ENCODE measurements at regions not wholly inside any gene's neighbourhood (a gene's known extent, or its start where the extent isn't known, plus 50 kb on each side); places are given as distances from the start of the nearest gene placed in this dataset.
"Not testable (repeated sequence)": the region's sequence is repeated elsewhere in the genome, so short reads cannot be mapped to it uniquely, and the experiment has no call there.

DNA sequence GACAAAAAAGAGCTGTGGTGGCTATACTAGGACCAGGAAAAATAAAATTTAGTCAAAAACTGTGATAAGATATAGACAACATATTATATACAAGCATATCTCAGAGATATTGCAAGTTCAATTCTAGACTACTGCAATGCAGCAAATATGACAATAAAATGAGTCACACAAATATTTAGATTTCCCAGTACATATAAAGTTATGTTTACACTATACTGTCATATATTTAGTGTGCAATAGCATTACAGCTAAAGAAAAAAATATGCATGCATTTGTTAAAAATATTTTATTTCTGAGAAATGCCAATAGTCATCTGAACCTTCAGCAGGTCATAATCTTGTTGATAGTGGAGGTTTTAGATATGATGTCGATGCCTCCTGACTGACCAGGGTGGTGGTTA lies 72.1 kb downstream of the AKR1C4 start:
- no peak for DNase-seq (ENCODE audit: low read depth, low spot score)

DNA sequence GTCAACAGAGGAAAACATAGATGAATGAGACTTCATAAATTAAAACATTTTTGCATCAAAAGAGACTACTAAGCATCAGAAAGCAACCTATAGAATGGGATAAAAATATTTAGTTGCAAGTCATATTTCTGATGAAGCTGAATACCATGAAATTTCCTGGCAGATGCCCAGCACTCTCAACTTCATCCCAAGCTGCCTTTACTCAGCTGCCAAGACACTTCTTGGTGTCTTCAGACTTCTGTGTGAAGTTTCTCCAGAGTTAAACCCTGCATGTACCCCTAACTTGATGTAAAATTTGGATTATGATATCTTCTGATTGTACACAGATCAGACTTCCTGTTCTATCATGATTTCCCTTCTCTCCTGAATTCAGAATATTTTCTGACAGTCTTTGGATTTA lies 73.2 kb downstream of the AKR1C4 start:
- DNase-seq (ENCODE audit: low read depth, low spot score) = no peak

DNA sequence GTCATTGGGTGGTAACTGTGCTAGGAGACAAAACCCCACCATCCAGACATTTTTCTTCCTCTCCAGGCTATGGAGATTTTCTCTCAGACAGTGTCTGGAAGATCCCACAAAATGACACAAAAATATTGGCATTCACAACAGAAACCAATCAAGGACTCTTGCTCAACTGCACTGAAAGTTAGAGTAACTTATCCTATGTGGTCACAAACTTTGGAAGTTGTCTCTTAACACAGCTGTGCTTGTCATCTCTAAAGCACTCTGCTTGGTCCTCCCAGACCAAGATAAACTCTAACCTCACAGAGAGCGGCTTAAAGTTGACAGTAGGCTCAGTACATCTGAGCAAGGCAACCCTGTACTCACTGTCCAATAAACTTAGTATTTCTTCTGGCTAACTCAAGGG lies 74.9 kb downstream of the AKR1C4 start:
- DNase-seq (ENCODE audit: low read depth, low spot score) = no peak

DNA sequence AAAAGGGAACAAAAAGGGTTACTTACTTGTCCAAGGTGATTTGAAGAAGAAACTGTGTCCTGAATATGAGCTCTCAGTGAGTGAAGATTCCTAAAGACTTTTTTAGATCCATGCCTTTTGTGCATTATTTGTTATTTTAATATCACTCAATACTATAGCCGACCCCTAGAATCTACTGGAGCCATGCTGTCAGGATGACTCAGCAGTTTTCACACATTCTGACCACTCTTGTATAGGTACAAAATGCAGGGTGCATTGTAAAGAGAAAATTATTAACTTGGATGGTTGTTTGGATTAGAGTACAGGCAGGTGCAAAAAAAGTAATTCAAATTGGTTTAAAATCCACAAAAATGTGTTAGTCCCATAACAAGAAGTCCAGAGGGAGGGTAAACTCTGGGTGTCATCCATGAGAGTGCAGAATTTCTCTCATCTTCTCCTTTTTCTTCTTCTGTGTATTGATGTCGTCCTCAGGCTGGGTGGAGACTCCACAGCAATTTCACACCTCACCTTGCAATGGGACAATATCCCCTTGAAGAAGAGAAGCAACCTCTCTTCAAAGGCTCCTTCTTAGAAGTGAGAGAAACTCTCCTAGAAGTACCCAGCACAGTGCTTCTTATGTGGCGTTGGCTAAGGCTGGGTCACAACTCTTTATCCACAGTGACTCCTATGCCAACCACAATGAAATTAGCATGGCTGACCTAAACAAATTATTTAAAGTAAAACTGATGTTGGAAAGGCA lies 75.6 kb downstream of the AKR1C4 start:
- DNase-seq (ENCODE audit: low read depth, low spot score) = no peak

DNA sequence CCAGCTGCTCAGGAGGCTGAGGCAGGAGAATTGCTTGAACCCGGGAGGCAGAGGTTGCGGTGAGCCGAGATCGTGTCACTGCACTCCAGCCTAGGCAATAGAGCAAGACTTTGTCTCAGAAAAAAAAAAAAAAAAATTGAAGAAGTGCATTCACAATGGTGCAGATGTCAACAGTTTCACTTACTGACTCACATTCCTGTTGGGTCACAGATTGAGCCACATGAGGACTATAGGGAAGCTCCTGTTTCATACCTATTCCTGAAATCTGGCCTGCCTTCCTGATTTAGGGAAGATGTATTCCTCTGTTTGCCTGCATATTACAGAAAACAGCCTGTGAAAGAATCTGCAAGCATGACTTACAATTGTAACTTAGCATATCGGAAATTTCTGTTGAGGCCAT lies 78.2 kb downstream of the AKR1C4 start:
- DNase-seq (ENCODE audit: low read depth, low spot score) = no peak

DNA sequence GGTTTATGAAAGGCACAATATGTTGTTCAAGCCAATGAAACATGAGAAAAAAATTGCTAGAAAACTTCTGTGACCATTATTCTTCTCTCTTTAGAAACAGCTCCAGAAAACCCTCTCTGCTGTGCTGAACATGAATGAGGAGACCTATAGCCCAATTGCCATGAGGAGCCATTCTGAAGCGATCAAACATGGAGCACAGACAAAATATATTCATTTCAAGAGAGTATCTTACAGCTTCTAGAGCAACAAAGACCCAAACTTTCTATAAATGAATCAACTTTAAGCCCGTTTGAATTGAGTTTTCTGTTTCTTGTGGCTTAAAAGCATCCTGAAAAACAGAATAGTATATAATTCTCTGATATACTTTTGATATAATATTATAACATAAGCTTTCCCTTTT lies 83.4 kb upstream of the UCN3 start:
- no peak for DNase-seq (ENCODE audit: low read depth, low spot score)

DNA sequence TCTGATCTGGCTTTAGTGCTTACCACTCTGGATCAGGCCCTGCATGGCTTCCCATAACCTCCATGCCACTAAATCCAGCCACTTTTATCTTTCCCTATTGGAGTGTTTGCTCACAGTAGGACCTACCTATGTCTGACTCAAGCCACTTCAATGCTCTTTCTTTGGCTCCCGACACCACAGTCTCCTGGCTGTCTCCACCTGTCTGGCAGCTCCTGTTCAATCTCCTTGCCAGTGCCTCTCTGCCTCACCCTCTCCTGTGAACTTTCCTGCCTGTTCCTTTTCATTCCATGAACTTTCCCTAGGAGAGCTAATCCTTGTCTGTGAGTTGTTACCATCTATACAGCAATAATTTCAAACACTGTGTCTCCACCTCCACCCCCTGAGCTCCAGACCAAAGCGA lies 82.6 kb upstream of the UCN3 start:
- no peak for DNase-seq (ENCODE audit: low read depth, low spot score)

DNA sequence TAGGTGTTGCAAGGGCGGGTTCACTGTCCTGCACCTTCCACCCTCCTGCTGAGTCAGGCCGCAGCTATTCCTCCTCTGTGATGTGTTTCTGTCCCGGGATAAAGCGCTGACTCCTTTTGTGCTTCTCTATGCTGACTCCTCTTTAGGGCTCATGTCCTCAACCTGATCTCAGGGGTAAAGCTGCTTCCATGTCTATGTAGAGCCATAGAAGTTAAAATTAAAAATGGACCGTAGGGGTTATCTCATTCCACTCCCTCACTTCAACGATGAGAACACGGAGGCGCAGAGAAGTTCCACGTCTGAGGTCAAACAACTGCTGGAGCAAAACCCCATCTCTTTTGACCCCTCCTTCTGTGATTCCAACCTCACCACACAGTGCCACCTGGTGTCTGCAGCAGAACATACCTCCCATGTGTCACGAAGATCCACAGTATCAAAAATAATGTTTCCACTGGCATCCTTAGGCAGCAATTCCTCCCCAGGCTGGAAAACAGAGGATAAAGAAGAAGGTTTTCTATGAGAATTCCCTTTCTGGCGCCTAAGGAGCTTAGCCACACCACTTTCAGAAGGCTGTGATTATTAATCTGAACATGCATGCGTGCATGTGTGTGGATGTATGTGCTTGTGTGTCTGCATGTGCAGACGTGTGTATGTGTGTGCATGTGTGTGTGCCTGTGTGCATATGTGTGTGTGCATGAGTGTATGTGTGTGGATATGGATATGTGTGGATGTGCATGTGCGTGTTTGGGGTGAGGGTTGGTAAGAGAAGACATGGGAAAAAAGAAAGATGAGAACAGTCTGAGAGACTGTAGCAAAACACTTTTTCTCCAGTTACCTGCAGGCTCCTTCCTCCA lies 81.2 kb upstream of the UCN3 start:
- no peak for DNase-seq (ENCODE audit: low read depth, low spot score)

DNA sequence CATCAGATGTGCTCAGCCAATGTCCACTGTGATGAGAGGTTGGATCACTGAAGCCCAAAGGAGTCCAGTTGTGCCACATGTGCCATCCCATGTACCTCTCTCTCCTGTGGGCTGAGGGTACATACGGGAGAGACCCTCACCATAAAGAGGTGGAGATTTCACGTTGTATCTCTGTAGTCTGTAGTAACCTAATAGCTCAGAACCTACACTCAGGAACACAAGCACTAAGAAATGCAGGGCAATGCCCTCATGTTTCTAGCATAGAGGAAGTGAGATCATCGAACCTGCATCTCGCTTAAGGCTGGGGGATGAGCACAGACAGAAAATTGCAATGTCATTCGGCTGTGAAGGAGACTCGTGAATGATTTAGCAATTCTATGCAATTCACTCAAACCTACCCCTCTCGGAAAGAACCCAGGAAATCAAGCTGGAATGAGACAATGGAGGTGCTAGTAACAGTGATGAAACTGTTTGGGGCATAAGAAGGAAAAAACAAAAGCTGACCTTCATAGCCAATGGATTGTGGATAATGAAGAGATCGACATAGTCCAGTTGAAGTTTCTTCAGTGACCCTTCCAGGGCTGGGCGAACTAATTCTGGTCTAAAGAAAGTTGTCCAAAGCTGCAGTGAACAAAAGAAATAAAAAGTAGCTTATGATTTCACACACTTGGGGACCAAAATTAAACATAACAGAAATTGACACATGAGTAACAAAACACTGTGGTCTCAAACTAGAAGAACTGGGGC lies 80.3 kb upstream of the UCN3 start:
- no peak for DNase-seq (ENCODE audit: low read depth, low spot score)

DNA sequence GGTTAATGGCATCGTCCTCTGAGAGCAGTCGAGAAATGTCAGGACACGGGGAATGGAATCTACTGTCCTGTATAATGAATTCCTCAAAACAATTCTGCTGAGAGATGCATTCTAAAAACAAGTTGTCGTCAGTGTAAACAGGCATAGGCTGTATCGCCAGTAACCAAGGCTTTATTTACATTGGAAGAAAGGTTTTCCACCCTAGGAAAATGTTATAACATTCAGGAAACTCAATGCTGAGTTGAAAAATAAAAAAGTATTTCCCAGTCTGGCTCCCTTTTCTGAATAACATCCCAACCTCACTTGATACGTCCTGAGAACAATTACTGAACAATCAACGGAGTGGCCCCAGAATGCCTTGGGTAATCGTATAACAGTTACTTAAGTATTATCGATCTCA lies 79.6 kb upstream of the UCN3 start:
- DNase-seq (ENCODE audit: low read depth, low spot score) = no peak

DNA sequence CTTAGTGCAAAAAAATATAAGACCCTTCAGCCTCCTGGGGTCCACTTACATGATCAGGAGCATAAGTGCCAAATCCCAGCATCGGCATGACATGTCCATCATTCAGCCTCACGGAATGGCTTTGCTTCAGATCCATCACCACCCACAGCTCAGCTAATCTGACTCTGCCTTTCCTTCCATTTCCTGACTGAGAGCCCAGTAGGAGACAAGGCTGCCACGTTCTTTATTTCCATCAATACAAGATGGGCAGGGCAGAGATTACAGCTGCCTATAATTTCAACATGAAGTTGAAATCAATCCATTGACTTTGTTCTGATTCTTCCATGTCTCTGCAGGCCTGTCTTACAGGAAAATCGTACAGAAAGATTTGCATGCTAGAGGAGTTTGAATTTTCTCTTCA lies 76.4 kb upstream of the UCN3 start:
- DNase-seq (ENCODE audit: low read depth, low spot score) = no peak

DNA sequence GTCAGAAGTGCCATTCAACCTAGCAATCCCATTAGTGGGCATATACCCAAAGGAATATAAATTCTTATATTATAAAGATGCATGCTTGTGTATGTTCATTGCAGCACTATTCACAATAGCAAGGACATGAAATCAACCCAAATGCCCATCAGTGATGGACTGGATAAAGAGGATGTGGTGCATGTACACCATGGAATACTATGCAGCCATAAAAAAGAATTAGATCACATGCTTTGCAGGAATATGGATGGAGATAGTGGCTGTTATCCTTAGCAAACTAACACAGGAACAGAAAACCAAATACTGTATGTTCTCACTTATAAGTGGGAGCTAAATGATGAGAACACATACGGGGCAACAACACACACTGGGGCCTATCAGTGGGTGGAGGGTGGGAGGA lies 75.5 kb upstream of the UCN3 start:
- not testable (repeated sequence) for DNase-seq (ENCODE audit: low read depth, low spot score)

DNA sequence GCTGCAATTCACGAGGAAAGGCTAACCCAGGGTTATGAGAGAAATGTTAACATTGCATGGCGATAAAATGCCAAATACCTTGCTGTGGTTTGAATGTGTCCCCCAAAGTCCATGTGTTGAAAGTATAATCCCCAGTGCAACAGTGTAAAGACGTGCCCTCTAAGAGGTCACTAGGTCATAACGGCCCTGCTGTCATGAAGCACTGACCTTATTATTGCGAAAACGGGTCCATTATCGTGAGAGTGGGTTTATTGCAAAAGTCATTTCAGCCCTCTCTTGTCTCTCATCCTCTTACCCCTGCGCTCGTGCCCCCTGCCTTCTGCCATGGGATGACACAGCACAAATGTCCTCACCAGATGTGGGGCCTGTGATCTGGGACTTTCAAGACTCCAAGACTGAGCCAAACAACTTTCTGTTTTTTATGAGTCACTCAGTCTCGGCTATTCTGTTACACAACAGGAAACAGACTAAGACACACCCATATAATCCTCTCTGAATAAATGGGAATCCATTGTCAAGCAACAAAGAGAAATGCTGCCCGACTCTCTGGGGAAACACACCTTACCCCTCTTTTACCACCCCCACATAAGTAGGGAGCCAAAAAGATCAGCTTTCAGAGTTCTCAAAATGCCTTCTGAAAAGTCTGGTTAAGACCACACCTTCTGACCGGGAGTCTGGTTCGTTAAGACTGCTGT lies 73.1 kb upstream of the UCN3 start:
- no peak for DNase-seq (ENCODE audit: low read depth, low spot score)

DNA sequence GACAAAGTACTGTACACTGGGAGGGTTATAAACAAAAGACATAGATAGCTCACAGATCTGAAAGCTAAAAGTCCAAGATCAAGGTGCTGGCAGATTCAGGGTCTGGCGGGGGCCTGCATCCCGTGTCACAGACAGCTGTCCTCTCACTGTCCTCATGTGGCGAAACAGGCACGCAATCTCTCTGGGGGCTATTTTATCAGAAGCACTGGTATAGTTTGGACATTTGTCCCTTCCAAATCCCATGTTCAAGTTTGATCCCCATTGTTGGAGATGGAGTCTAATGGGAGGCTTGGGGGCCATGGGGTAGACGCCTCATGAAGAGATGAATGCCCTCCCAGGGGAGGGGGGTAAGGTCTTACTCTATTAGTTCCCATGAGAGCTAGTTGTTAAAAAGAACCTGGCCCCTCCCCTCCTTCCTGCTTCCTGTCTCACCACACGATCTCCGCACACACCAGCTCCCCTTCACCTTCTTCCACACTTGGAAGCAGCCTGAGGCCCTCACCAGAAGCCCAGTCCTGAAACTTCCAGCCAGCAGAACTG lies 72.5 kb upstream of the UCN3 start:
- no peak for DNase-seq (ENCODE audit: low read depth, low spot score)

DNA sequence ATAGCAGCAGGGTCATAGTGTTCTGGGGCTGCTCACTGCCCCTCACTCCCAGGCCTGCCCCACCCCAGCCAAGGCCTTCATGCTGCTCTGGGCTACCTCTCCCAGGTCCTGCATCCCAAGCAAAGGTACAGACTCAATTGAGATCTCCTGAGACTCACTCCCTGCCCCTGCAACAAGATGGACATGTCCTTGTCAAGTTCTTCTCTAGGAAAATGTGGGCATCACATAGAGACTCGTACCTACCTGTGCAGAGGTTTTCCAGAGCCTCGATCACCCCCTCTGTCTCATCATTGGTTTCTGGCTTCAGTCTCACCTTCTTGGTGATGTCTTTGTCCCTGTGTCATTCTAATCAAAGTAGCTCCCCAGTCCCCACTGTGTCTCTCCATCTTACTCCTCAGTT lies 71.8 kb upstream of the UCN3 start:
- DNase-seq (ENCODE audit: low read depth, low spot score) = not testable (repeated sequence)

DNA sequence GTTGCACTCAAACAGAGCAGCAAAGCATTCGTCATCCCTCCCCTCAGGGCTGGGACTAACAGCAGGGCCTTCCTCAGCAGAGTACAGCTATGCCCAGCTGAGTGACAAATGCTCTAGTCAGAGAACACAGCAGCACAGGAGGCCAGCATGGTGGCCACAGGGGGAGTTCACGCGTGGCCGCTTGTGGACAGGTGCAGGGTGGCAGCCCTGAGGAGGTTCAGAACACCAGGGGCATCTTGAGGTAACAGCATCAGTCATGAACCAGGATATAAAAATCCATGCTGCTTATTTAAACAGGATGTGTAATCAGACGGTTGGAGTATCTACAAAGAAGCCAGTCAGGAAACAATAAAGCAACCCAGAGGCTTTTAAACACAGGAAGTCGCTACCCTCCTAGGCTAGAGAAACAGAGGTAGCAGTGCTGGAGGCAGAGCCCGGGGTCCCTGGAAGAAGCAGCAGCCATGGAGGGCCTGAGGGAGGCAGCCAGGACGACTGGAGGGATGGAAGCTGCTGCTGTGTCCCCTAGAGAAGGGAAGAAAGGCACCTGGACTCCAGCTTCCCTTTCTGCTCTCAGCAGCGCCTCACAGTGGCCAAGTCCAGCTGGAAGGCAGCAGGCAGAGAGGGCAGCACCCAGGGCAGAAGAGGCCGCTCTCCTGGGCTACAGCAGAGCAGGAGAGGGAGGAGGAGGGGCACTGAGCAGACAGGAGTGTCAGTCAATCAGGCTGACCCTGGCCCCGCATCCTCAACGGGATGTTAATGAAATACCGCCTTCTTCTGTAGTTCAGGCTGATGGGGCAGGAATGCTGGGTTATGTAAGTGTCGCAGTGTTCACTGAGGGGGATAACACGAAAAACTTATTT lies 70.8 kb upstream of the UCN3 start:
- peak; percentile 86 for DNase-seq (ENCODE audit: low read depth, low spot score)

DNA sequence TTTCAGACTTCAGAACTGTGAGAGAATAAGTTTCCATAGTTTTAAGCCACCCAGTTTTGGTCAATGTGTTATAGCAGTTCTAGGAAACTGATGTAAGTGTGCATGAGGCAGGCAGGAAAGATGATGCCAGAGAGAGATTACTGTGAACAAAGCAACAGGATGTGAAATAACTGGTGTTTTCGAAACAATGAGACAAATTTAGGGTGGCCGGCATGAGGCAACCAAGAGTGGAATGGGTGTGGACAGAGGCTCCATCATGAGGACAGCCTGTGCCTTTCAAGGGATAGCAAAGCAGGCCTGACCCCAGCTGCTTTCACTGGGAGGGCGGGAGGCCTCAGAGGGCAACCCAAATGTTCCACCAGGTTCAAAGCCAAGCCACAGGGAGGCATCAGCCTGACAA lies 67.3 kb upstream of the UCN3 start:
- DNase-seq (ENCODE audit: low read depth, low spot score) = no peak

DNA sequence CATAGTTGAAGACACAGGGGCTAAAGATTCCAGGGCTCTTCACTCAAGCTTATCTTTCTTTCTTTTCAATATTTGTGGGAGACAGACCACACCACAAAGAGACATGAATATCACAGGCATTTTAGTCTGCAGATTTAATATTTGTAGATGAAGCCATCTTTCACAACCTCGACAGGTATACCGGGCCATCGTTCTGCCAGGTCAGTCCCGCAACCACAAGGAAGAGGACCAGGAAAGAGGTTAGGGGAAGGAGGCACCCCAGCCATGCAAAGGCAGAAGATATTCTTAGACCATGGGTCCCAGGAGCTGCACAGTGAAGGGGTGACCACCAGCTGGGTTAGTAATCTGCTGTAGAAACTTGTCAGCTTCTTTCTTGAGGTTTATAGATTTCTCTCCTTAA lies 66.8 kb upstream of the UCN3 start:
- no peak for DNase-seq (ENCODE audit: low read depth, low spot score)

DNA sequence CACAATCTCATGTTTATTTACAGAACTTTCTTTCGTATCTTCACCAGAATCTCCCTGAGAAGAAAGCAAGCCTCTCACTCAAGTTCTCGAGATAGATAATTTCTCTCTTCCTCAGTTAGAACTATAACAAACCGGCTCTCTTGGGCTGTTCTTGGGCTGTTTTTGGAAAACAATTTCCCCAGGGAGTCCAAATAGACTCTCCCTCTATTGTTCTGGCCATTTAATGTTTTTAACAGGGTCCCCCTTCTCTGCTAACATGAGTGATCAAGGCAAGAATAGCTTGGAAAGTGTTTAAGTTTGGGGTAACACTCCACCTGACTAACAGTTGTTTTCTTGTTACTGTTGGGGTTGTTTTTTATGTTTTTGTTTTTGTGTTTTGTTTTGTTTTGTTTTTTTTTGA lies 64.8 kb upstream of the UCN3 start:
- DNase-seq (ENCODE audit: low read depth, low spot score) = no peak

DNA sequence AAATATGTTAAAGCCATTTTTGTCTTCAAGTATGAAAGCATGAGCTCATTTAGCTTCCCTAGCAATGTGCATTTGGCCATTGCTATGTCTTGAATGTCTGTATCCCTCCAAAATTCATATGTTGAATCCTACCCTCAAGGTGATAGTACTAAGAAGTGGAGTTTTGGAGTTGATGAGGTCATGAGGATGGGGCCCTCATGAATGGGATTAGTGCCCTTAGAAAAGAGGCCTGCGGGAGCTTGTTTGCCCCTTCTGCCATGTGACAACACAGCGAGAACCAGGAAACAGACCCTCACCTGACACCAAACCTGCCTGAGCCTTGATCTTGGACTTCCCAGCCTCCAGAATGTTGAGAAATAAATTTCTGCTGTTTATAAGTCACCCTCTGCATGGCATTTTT lies 61.3 kb upstream of the UCN3 start:
- DNase-seq (ENCODE audit: low read depth, low spot score) = no peak

DNA sequence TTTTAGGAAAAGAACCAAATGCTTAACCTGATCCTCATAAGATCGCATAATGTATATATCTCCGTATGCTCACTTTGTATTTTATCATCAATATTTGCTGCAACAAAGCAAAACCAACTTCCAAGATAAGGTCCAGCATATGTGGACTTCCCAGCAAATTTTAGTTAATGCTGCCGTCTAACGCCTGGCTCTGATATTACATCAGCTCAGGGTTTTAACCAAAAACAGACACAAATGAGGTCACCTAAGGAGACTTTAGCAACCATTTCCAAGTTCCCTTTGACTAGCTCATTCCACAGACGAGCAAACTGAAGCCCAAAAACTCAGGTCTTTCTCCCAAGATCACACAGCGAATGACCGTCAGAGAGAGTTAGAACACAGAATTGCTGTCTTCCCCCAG lies 59.4 kb upstream of the UCN3 start:
- DNase-seq (ENCODE audit: low read depth, low spot score) = no peak

All from iPS DF 19.7 (cell line).